Erythroblast (primary cell): ENCODE measurements at regions not wholly inside any gene's neighbourhood (a gene's known extent, or its start where the extent isn't known, plus 50 kb on each side); places are given as distances from the start of the nearest gene placed in this dataset.

Experiments used
- GATA1 ChIP-seq: IDR thresholded peaks from 2 replicates; pipeline ENCODE4 v1.6.1; 2011; ENCODE audit warnings: low read depth, mild to moderate bottlenecking, control low read depth, low read length, moderate library complexity
- POLR2A ChIP-seq: IDR thresholded peaks from 2 replicates; pipeline ENCODE4 v1.6.1; 2011; ENCODE audit warnings: mild to moderate bottlenecking, low read length

DNA sequence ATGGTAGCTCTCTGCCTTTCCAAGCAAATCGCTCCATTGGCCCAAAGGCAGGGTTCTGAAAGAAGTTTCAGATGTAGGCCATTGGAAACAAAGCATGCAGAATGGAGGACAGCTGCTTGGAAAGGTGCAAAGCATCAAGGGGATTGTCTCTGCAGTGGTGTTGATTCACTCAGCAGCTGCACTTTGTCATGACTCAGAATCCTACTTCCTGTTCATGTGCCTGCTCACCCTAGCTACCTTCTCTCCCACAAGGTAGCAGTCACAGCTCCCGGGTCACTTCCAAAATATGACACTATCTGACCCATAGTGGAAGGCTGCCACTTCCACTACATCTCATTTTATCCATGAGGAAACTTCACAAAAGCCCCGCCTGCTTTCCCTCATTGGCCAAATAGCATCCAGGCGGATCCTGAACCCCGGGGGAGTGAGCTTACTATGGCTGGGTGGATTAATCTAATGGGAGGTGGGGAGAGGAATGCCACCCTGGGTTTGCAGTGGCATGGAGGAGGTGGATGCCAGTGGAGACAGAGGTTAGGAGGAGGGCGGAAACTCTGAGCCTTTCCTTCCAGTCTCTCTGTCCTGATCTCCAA lies 74.7 kb upstream of the NKD1 start:
- no peak for TF ChIP-seq POLR2A
- no peak for TF ChIP-seq GATA1
